HG03469 (cell line): ENCODE measurements at regions not wholly inside any gene's neighbourhood (a gene's known extent, or its start where the extent isn't known, plus 50 kb on each side); places are given as distances from the start of the nearest gene placed in this dataset.

Source experiments
- ATAC-seq: cut with Tn5 transposase; IDR thresholded peaks from one replicate; pipeline ENCODE4 v1.9.1; 2021; ENCODE audit warnings: mild to moderate bottlenecking, moderate library complexity, moderate number of reproducible peaks; ENCODE audit not compliant: unreplicated experiment

DNA sequence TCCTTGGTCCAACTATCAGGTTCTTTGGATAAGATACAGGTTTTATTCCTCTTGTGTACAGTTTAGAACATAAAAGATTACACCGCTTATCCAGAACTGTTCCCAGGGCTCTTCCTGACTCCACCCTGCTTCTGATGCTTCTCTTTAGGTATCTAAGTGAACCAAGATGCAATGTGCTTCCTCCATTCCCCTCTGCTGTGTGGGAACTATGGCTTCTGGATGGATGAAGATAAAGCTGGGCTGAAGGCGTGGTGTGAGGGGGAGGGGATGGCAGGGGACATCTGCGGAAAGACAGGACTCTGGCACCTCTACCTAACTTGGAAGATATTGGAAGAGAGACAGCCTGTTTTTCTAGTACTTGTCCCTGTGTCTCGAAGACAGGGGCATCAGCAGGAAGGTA, 209.9 kb upstream of the TBX20 start:
- no peak for ATAC-seq

DNA sequence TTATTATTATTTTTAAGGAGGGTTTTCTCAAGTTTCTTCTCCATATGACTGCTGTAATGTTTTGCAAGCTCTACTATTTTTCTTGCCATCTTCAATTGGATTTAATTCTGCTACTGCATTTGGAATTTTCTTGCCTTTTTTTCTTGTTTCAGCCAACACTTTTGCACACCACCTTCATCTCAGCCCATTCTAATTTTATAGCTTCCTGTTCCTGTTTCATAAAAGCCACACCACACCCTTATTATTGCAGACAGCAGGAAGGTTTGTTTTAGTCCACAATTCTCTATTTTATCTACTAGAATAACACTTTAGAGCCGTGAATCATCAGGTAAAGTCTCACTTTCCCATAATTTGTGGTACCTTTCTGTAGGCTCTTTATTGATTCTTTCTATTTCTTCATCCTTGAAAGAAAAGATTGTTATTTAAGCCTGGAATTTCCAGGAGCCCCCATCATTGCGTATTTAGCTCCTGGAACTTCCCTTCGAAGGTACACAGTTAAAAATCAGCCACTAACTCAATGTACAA, 209.3 kb upstream of the TBX20 start:
- no peak for ATAC-seq

DNA sequence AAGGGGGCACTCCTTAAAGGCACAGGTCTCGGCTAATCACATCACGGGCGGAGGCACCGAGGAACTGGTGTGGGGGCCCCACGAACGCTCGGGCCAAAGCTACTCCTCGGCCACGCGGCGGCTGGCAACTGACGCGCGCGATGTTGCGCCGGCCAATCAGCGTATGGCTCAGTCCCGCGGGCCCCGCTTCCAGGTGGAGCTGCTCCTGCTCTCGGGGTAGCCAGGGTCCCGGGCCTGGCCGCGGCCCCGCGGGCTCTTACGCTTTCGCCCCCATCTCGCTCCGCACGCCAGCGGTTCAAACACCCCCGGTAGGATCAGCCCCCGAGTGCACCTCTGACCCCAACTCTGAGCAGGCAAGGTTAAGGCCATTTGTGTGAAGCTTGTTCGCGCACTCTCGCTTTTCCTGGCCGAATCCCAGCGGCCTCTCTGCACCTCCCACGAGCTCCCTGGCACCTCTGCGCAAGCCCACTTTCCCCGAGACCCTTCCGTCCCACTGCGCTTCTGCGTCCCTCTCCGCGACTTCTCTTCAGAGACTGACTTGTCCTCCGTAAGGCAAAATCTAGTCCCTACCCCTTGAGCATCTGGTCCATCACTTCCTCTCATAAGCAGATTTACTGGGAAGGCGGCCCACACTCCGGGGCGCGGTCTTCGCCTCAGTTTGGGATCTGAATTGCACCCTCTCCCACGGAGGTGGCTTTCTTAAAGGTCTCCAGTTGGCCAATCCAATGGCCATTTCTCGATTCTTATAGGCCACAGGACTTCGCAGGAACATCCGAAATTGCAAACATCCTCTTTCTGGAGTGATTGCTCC, 200.9 kb upstream of the TBX20 start:
- no peak for ATAC-seq

DNA sequence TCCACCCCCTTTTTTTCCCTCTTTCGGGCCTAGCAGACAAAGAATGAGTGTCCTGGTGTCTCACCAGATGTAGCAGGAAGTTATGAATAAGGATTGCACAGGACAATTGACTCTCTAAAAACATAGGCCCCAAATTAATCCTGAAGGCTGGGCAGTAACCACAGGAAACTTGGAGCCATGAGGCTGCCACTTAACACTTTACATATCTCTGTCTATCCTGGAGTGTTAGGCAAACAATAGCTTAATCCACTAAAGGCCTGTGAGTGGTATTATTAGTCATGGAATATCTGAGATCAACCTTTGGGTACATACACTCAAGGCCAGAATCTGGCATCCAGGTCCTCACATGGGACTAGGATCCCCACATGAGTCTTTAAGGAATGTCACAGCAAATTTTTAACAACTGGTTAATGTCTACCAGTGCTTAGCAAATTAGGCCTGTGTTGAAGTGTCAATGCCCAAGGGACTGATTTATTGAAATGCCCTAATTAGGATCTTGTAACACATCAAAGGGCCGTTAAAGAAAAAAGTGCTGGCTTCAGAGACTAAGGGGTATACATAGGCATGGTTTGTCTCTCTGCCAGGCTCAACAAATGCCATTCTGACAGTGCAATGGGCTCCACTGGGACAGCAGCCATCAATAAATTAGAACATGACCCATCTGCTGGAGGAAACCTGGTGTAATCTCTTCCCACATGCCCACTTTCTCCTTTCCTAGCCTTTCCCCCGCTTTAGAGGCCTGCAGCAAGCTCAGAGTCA, 196.7 kb upstream of the TBX20 start:
- no peak for ATAC-seq

DNA sequence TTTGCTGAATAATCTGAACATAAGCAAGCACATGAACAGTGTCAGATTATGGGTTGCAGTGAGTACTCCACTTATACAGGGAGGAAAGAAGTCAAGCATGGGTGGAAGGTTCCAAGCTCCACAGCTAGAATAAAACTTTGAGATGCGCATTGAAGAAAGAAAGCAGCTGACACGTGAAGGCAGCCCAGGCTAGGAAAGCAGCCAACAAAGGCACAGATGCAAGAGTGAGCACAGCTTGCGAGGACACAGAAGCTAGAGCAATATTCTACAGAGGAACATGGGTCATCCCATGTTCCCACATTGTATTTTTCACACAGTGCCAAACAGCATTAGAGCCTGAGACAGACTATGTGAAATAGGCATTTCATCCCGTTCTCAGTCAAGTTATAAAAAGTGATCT, 194.6 kb upstream of the TBX20 start:
- ATAC-seq: no peak

DNA sequence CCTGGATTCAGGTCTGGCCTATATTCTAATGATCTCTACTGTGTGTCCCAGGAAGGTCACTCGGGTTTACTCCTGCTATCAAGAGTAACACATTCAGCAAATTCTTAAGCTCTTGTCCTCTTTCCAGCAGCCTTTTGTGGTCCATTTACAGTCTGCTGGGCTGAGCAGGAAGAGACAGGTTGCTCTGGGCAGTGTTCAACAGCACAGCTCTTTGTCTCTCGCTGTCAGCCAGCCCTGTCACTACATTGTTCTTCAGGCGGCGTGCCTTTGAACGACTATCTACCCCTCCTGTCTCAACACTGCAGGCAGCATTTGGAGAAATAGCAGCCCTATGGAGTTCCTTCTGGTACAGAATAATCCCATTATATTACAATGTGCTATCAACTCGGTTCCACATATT, 192.2 kb upstream of the TBX20 start:
- ATAC-seq: no peak

DNA sequence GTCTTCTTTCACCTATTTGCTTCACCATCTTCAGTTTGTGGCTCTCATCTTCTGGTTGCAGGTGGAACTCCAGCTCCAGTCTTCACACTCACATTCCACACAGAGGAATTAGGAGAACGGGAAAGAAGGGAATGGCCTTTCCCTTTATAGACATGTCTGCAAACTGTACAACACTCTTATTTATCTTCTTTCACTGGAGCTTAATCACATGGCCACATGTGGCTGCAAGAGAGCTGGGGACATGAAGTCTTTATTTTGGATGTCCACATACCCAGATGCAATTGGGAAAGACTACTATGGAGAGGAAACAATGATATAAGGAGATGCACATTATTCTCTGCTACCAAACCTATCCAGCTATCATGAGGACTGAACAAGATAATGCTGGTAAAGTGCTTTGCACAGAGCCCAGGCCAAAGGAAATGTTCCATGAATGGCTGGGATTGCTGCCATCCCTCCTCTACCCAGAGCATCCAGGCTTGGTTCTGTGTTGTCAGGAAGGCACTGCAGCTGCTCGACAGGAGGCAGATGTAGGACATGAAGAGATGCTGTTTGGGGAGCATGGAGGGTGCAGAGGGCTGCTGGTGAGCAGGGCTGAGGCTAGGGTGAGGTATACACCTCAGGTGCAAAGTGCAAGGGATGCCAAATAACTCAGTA, 183.8 kb upstream of the TBX20 start:
- ATAC-seq: no peak

DNA sequence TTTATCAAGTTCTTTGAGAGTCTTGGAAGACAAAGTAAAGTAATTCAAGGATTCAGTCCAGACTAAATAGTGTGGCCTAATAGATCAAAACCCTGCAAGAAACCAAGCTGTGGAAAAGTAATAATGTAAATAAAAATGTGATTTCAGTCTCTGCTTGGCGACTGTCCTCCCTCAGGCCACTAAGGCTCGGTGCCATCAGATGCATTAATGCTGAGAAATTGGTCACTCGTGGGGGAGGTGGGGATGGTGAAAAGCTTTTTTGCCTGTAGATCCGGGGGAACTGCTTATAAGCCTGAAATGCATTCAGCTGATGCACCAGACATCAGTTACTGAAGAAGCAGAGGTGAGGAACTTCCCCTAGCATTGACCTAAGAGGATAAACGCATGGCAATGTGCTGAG, 182.6 kb upstream of the TBX20 start:
- no peak for ATAC-seq

DNA sequence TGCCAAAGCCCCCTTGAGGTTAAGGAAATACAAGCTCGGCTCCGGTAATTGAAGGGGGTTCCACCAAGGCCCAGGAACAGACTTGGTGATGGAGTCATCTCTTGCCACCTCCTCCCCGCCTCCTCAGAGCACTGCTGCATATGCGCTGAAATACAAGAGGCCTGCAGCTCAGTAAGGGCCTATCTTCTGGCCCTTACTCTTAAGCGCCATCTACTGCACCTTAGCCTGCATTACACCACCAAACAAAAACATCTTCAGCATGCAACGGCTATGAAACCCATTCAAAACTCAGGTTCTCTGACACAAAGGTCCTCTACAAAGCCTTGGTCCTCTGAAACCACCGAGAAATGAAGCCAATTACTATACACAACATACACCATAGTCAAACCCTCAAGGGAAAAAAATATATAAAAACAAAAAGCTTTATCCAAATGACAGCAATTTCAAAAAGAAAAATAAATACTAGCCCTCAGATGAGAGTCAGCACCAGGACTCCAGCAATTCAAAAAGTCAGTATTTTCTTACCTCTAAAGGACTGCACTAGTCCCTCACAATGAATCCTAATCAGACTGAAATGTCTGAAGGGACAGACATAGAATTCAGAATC, 176.8 kb upstream of the TBX20 start:
- no peak for ATAC-seq

DNA sequence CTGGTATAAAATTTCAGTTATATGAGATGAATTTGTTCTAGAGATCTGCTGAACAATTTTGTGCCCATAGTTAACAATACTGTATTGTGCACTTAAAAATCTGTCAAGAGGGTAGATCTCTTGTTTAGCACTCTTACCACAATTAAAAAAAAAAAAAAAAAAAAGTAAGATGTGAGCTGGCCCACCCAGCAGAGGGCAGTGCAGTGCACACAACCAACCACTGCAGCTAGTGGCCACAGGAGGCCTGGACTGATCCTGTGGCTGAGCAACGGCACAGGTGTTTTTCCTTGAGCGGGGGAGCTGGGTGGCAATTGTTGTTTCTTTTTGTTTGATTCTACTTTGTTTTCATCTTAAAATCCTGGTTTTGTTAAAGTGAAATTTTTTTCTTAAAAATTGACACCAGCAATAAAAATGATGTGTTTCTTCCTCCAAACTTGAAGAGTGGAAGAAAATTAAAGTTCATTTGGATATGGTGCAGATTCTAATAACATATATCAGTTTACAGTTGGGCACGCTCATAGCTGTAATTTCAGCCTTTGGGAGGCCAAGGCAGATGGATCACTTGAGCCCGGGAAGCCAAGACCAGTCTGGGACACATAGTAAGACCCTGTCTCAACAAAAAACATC, 171.1 kb upstream of the TBX20 start:
- peak; percentile 67 for ATAC-seq

DNA sequence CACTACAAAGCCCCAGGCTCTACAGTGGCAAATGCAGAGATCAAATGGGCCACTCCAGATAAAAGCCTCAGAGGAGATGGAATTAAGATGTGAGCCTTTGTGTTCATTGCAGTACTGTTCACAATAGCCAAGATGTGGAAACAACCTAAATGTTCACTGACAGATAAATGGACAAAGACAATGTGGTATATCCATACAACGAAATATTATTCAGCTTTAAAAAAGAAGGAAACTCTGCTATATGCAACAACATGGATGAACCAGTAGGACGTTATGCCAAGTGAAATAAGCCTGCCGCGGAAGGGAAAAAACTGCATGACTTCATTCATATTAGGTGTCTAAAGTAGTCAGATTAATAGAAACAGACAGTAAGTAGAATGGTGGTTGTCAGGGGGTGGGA, 170.5 kb upstream of the TBX20 start:
- no peak for ATAC-seq

DNA sequence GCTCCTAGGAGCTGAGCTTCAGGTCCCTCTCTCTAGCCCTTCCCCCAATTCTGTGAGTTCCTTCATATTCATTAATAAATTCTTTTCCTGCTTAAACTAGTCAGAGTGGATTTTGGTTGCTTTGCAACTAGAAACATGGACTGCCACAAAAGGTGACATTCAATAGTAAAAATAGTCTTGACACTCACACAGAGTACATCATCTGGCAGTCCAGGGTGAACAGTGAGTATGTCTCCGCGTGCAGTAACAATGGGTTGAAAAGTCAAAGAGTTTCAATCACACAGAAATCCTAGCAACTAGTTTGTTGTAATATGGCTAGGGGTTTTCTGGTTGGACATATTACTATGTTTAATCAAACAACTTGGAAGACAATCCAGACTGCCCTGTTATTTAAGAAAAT, 168.8 kb upstream of the TBX20 start:
- ATAC-seq: no peak

DNA sequence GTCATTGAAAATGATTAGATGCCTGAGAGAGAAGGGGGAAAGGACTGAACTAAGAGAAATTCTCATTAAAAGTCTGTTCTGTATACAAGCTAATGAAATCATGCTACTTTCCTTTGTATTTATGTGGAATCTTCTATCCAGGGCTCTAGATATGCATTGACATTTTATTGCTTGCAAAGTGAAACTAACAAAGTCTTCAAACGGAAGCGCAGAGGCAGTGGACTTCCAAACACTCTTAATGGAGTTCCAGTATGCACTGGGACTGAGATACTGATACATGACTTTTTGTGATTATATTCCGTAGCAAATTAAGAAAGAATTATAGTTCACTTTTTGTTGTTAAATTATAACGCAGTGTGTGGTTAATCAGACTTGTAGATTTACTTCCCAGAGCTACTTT, 166.8 kb upstream of the TBX20 start:
- ATAC-seq: no peak

DNA sequence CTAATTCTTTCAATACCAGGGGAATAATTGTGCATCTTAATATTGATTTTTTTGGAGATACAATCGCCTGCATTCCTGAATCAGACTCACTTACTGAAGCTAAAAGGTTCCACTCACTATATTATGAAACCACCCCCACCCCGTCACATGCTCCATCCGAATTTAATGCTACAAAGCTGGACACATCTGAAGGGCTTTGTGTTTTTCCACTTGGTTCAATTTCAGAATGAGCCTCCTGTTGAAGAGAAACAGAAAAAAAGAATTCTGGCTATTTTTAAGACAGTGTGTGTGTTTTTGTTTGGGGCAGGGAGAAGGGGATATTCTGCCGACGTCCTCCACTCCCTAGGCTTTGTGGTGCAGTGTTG, 165.5 kb upstream of the TBX20 start:
- no peak for ATAC-seq

DNA sequence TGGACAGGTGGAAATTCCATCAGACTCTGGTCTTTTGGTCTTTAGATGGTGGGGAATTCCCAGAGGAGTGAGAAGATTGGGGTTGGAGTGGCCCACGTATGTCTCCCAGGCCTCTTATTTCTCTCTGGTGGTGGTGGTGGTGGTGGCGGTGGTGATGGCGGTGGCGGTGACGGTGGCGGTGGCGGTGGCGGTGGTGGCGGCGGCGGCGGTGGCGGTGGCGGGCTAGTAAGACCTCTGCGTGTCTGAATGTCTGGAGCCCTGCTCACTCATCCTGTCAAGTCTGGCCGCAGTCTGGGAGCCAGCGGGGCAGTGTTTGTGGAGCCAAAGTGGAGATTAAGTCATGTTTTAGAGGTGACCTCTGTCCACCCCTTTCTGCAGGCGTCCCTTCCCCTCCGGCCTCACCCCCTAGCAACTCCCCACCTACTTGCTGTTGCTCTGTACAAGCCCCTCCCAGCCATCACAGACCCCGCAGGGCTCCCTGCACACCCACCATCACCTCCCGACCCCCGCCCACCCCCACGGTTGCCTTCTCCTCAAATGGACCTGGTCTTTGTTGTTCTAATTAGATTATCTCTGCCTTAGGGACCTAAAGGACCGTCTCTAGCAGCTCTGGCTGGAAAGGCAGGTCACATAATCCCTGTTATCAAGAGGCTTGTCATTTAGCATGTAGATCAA, 165.0 kb upstream of the TBX20 start:
- no peak for ATAC-seq

DNA sequence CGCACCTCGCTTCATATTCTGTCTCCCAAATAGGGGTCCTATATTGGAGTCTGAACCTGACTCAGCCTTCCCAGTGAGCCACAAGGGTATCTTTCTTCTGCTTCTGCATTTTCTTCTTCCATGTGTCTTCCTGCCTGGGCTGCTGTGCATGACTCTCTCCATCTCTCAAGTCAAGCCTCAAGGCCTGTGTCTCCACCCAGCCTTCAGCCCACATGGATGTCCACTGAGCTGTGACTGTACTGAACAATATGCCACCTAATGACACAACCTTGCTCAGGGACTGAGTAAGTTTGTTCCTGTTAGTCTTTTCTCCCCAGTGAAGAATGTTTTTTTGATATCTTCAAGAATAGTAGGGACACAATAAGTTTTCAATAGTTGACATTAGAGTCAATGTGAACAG, 162.7 kb upstream of the TBX20 start:
- peak; percentile 40 for ATAC-seq

DNA sequence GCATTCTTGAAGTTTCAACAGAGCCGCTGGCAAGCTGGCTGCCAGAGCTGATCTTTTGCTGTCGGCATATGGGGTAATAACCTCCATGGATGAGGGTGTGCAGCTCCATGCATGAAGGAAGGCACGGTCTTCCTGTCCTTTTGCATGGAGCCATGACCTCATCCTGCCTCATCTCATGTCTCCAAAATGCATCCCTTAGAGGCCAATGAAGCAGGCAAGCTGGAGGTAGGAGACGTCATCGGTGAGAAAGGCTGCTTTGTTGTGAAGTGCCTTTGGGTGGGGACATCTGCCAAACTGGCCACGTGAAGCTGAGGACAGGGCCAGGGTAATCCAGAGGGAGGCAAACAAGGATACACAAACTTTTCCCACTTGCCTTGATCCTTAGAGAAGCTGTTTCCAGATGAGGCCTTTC, 161.5 kb upstream of the TBX20 start:
- no peak for ATAC-seq

DNA sequence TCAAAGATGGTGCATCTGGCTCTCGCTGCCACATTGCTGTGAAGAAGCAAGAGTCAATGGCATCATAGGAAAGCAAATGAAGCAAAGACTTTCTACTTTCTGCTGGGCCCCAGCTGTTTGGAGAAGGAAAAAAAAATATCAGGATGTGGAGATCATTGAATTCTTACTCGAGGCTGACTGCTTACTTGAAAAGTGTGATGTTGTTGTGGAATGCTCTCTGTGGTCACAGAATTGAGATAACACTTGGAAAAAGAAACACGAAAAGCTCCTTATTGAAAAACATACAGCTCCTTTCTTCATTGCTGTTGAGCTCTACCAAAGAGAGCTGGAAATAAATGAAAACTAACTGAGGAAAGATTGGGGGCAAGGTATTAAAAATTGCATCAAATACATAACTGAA, 157.4 kb upstream of the TBX20 start:
- ATAC-seq: no peak

DNA sequence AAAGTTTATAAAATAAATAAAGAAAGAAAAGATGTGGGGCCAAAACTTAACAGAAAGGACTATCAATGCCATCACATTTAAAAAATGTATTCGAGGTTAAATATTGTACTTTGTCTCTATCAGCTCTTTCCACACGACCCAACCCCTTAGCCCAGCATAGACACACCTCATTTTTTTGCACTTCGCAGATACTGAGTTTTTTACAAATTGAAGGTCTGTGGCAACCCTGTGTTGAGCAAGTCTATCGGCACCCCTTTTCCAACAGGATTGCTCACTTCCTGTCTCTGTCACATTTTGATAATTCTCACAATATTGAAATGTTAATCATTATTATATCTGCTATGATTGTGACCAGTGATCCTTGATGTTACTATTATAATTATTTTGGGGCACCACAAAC, 151.6 kb upstream of the TBX20 start:
- no peak for ATAC-seq

DNA sequence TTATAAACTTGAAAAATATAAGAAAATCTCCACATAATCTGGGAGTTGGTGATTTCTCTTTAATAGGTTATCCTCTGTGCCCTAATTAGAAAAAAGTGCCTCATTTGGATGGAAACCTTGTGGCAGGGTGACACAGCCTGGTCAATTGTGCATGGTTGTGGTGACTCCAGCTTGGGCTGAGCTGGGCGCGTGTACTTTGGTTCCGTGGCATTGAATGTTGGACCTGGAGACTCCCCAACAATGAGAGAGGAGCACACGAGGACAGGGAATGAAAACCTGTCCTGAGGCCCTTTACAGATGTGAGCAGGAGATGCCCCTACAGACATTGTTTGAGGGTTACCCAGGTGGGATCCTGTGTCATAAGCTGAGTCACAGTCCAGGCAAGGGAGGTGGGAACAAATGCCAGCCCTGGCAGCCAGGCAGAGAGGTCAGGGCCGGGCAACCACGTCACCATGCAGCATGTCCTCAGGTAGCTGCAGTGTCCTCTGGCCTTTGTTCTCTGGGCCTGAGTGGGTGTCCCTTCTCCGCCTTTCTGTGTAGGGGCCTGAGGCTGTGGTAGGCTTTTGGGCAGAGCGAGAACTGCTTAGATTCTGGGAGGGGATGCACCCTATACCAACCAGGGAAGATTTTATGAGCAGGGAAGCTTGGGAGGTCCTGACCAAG, 147.4 kb upstream of the TBX20 start:
- ATAC-seq: no peak
